ENCODE measurements at regions not wholly inside any gene's neighbourhood (a gene's known extent, or its start where the extent isn't known, plus 50 kb on each side); places are given as distances from the start of the nearest gene placed in this dataset.

- DNase-seq (ENCODE audit: low read depth in 1 of 2, low spot score in 1 of 2) = no peak
- TF ChIP-seq JUND (IDR thresholded peaks at IDR 0.05; ENCODE audit: low read depth) = no peak
- in situ Hi-C loops (cut with HindIII; ENCODE audit: low pct_unique_long_range_greater_than_20kb, low sequenced_read_pairs) = no loop called here
Observed at GRCh38 chr11:134794192-134794591, 382.1 kb upstream of the B3GAT1 start.

GRCh38 chr11:134792677-134793076 lies 380.6 kb upstream of the B3GAT1 start:
- in situ Hi-C loops (cut with HindIII; ENCODE audit: low pct_unique_long_range_greater_than_20kb, low sequenced_read_pairs) = no loop called here
- no peak for DNase-seq (ENCODE audit: low read depth in 1 of 2, low spot score in 1 of 2)
- TF ChIP-seq JUND (IDR thresholded peaks at IDR 0.05; ENCODE audit: low read depth) = no peak

GRCh38 chr11:134792044-134792443 lies 380.0 kb upstream of the B3GAT1 start:
- no peak for TF ChIP-seq JUND (IDR thresholded peaks at IDR 0.05; ENCODE audit: low read depth)
- no peak for DNase-seq (ENCODE audit: low read depth in 1 of 2, low spot score in 1 of 2)
- in situ Hi-C loops (cut with HindIII; ENCODE audit: low pct_unique_long_range_greater_than_20kb, low sequenced_read_pairs) = no loop called here

DNA sequence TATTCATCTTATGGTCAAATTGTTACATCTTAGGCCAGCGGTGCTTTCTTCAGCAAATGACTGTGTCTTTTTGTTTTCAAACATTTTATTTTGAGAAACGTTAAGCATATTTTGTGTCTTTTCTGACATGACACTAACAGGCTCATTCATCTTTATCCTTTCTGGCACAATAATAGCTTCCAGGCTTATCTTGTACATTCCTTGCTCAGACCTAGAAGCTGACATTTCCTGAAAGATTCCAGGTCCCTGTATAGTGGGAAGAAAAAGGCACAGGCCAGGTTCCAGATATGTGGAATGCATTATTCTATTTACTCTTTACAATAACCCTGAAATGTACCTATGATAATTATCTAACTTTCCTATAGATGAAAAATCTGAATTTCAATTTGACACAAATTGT lies 379.1 kb upstream of the B3GAT1 start:
- TF ChIP-seq JUND (IDR thresholded peaks at IDR 0.05; ENCODE audit: low read depth) = no peak
- no peak for DNase-seq (ENCODE audit: low read depth in 1 of 2, low spot score in 1 of 2)
- in situ Hi-C loops (cut with HindIII; ENCODE audit: low pct_unique_long_range_greater_than_20kb, low sequenced_read_pairs) = no loop called here

DNA sequence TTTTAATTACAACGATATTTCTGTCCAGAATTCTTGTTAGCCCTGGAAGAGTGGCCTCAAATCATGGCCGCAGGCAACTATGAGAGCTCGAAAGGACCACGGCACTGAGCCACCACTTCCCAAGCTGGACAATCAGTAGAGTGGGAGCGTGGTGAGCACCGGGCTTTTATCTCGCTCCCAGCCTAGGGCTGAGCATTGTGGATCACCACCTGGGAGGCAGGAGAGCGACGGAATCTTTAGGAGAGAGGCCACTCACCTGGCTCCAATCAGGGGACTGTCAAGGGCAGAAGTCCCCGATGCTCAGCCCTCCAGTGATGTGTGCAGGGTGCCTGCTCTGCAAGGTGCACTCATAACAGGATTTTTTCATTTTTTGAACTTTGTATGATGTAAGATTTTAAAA lies 377.1 kb upstream of the B3GAT1 start:
- no peak for DNase-seq (ENCODE audit: low read depth in 1 of 2, low spot score in 1 of 2)
- TF ChIP-seq JUND (IDR thresholded peaks at IDR 0.05; ENCODE audit: low read depth) = no peak
- in situ Hi-C loops (cut with HindIII; ENCODE audit: low pct_unique_long_range_greater_than_20kb, low sequenced_read_pairs) = no loop called here

- in situ Hi-C loops (cut with HindIII; ENCODE audit: low pct_unique_long_range_greater_than_20kb, low sequenced_read_pairs) = no loop called here
- DNase-seq (ENCODE audit: low read depth in 1 of 2, low spot score in 1 of 2) = no peak
- no peak for TF ChIP-seq JUND (IDR thresholded peaks at IDR 0.05; ENCODE audit: low read depth)
Observed at GRCh38 chr11:134786636-134787035, 374.6 kb upstream of the B3GAT1 start.

- no peak for TF ChIP-seq JUND (IDR thresholded peaks at IDR 0.05; ENCODE audit: low read depth)
- in situ Hi-C loops (cut with HindIII; ENCODE audit: low pct_unique_long_range_greater_than_20kb, low sequenced_read_pairs) = no loop called here
- no peak for DNase-seq (ENCODE audit: low read depth in 1 of 2, low spot score in 1 of 2)
Observed at GRCh38 chr11:134785660-134786284, 373.7 kb upstream of the B3GAT1 start.

GRCh38 chr11:134785059-134785458 lies 373.0 kb upstream of the B3GAT1 start:
- in situ Hi-C loops (cut with HindIII; ENCODE audit: low pct_unique_long_range_greater_than_20kb, low sequenced_read_pairs) = no loop called here
- DNase-seq (ENCODE audit: low read depth in 1 of 2, low spot score in 1 of 2) = no peak

DNA sequence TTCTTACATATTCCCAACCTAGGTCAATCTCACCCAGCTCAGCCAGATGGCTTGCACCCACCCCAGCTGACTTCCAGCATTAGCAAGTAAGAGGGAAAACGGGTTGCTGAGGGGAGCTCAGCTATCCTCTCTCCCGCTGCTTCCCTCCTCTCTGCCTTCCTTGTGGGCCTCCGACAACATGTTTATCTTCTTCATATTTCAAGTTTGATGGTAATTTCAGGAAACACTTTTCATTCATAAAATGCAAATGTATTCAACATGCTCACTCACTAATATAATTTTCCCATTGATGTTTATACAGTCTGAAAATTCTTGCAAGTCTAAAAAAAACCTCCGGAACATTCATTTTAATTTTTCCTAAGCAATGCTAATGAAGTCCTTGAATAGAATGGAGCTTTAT lies 372.5 kb upstream of the B3GAT1 start:
- in situ Hi-C loops (cut with HindIII; ENCODE audit: low pct_unique_long_range_greater_than_20kb, low sequenced_read_pairs) = no loop called here
- no peak for TF ChIP-seq JUND (IDR thresholded peaks at IDR 0.05; ENCODE audit: low read depth)
- no peak for DNase-seq (ENCODE audit: low read depth in 1 of 2, low spot score in 1 of 2)

More at GRCh38 chr11:134785059-134785458, 373.0 kb upstream of the B3GAT1 start:
- no peak for TF ChIP-seq JUND (IDR thresholded peaks at IDR 0.05; ENCODE audit: low read depth)

- no peak for TF ChIP-seq JUND (IDR thresholded peaks at IDR 0.05; ENCODE audit: low read depth)
- in situ Hi-C loops (cut with HindIII; ENCODE audit: low pct_unique_long_range_greater_than_20kb, low sequenced_read_pairs) = no loop called here
Observed at GRCh38 chr11:134784046-134784445, 372.0 kb upstream of the B3GAT1 start.

DNA sequence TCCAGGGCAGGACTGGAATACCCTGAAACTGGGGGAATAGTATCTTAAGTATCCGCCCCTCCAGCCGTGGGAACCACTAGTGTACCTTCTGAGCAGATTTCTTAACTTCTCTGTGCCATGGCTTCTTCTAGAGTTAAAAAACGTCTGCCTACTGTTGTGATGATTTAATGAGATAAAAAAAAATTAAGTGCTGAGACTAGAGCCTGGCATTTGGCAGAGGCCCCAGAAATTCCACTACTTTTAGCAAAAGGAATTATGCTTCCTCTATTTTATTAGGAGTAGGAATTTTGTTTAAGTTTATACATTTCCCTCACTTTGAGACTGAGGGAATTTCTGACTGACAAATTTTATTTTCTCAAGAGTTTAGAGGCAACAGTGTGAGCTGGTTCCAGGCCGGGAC lies 371.2 kb upstream of the B3GAT1 start:
- in situ Hi-C loops (cut with HindIII; ENCODE audit: low pct_unique_long_range_greater_than_20kb, low sequenced_read_pairs) = no loop called here

More at GRCh38 chr11:134784046-134784445, 372.0 kb upstream of the B3GAT1 start:
- no peak for DNase-seq (ENCODE audit: low read depth in 1 of 2, low spot score in 1 of 2)

GRCh38 chr11:134781380-134781866 lies 369.4 kb upstream of the B3GAT1 start:
- DNase-seq (ENCODE audit: low read depth in 1 of 2, low spot score in 1 of 2) = no peak
- TF ChIP-seq JUND (IDR thresholded peaks at IDR 0.05; ENCODE audit: low read depth) = no peak
- in situ Hi-C loops (cut with HindIII; ENCODE audit: low pct_unique_long_range_greater_than_20kb, low sequenced_read_pairs) = no loop called here

More for the DNA sequence above, 371.2 kb upstream of the B3GAT1 start:
- DNase-seq (ENCODE audit: low read depth in 1 of 2, low spot score in 1 of 2) = no peak
- TF ChIP-seq JUND (IDR thresholded peaks at IDR 0.05; ENCODE audit: low read depth) = no peak

GRCh38 chr11:134780486-134781147 lies 368.6 kb upstream of the B3GAT1 start:
- in situ Hi-C loops (cut with HindIII; ENCODE audit: low pct_unique_long_range_greater_than_20kb, low sequenced_read_pairs) = no loop called here
- no peak for TF ChIP-seq JUND (IDR thresholded peaks at IDR 0.05; ENCODE audit: low read depth)
- DNase-seq (ENCODE audit: low read depth in 1 of 2, low spot score in 1 of 2) = peak in 1 of 2 experiments; percentile 79
